ENCODE measurements at regions not wholly inside any gene's neighbourhood (a gene's known extent, or its start where the extent isn't known, plus 50 kb on each side); places are given as distances from the start of the nearest gene placed in this dataset.

GRCh38 chr5:5649641-5650040 is 227.2 kb downstream of the ICE1 start:
- H3K4me3 ChIP-seq (ENCODE audit: low read depth, low read length), result no peak overlapping the region
- TF ChIP-seq CTCF (IDR thresholded peaks at IDR 0.05; ENCODE audit: insufficient read depth, low read depth, low read length), result no peak
- DNase-seq (ENCODE audit: low read depth), result no peak

GRCh38 chr5:5648694-5649093 is 226.2 kb downstream of the ICE1 start:
- no peak overlapping the region for H3K4me3 ChIP-seq (ENCODE audit: low read depth, low read length)
- no peak for TF ChIP-seq CTCF (IDR thresholded peaks at IDR 0.05; ENCODE audit: insufficient read depth, low read depth, low read length)
- no peak for DNase-seq (ENCODE audit: low read depth)

- no peak for DNase-seq (ENCODE audit: low read depth)
- H3K4me3 ChIP-seq (ENCODE audit: low read depth, low read length), result no peak overlapping the region
- no peak for TF ChIP-seq CTCF (IDR thresholded peaks at IDR 0.05; ENCODE audit: insufficient read depth, low read depth, low read length)
These were observed 223.4 kb downstream of the ICE1 start for GRCh38 chr5:5645891-5646290.

- H3K4me3 ChIP-seq (ENCODE audit: low read depth, low read length), result no peak overlapping the region
- TF ChIP-seq CTCF (IDR thresholded peaks at IDR 0.05; ENCODE audit: insufficient read depth, low read depth, low read length), result no peak
- no peak for DNase-seq (ENCODE audit: low read depth)
These were observed 222.7 kb downstream of the ICE1 start for GRCh38 chr5:5645198-5645597.

GRCh38 chr5:5644249-5644648 is 221.8 kb downstream of the ICE1 start:
- no peak for DNase-seq (ENCODE audit: low read depth)

GRCh38 chr5:5643481-5643880 is 221.0 kb downstream of the ICE1 start:
- no peak for DNase-seq (ENCODE audit: low read depth)
- no peak for TF ChIP-seq CTCF (IDR thresholded peaks at IDR 0.05; ENCODE audit: insufficient read depth, low read depth, low read length)
- H3K4me3 ChIP-seq (ENCODE audit: low read depth, low read length), result no peak overlapping the region

More at GRCh38 chr5:5644249-5644648, 221.8 kb downstream of the ICE1 start:
- no peak overlapping the region for H3K4me3 ChIP-seq (ENCODE audit: low read depth, low read length)
- no peak for TF ChIP-seq CTCF (IDR thresholded peaks at IDR 0.05; ENCODE audit: insufficient read depth, low read depth, low read length)

GRCh38 chr5:5638211-5638610 is 215.7 kb downstream of the ICE1 start:
- TF ChIP-seq CTCF (IDR thresholded peaks at IDR 0.05; ENCODE audit: insufficient read depth, low read depth, low read length), result no peak
- DNase-seq (ENCODE audit: low read depth), result no peak

More at GRCh38 chr5:5638211-5638610, 215.7 kb downstream of the ICE1 start:
- no peak overlapping the region for H3K4me3 ChIP-seq (ENCODE audit: low read depth, low read length)

Data from fibroblast of villous mesenchyme (primary cell).